MM.1S (cell line): ENCODE measurements at regions not wholly inside any gene's neighbourhood (a gene's known extent, or its start where the extent isn't known, plus 50 kb on each side); places are given as distances from the start of the nearest gene placed in this dataset.

Experiments used
- CTCF ChIP-seq: fragments of 300-600 bp; sonication (generic); IDR thresholded peaks from 2 replicates; pipeline ENCODE4 v1.5.1; 2016; ENCODE audit warnings: antibody characterized with exemption, low read length, mixed read lengths
- EZH2 ChIP-seq: fragments of 300-600 bp; sonication (generic); optimal IDR thresholded peaks from 2 replicates; pipeline ENCODE3; 2017; ENCODE audit warnings: low read depth, mild to moderate bottlenecking, antibody characterized with exemption, low read length, mixed read lengths
- EZH2phosphoT487 ChIP-seq: fragments of 300-600 bp; sonication (generic); IDR thresholded peaks from 2 replicates; pipeline ENCODE4 v1.6.1; 2018; ENCODE audit warnings: antibody characterized with exemption, low read length

- TF ChIP-seq CTCF, result no peak
- TF ChIP-seq EZH2, result no peak
- no peak for TF ChIP-seq EZH2phosphoT487
Observed at GRCh38 chr15:79516155-79516554, 84.0 kb downstream of the MINAR1 start.
